K562 (cell line): ENCODE measurements at regions not wholly inside any gene's neighbourhood (a gene's known extent, or its start where the extent isn't known, plus 50 kb on each side); places are given as distances from the start of the nearest gene placed in this dataset.

Experiments
- CBFB ChIP-seq: sonication (generic); formaldehyde crosslinking; IDR thresholded peaks from 2 replicates; pipeline ENCODE4 v1.4.0; 2020; ENCODE audit warnings: mild to moderate bottlenecking, missing genetic modification reagents
- CLOCK ChIP-seq: fragments of 250-450 bp; sonication (Bioruptor Pico); IDR thresholded peaks from 2 replicates; pipeline ENCODE4 v1.4.0; 2020; ENCODE audit warnings: mild to moderate bottlenecking, moderate library complexity, borderline replicate concordance
- HDAC2 ChIP-seq: fragments of 450-650 bp; IDR thresholded peaks from 2 replicates; pipeline ENCODE4 v1.6.1; 2016; ENCODE audit warnings: mild to moderate bottlenecking
- IFI16 ChIP-seq: fragments of 250-450 bp; sonication (Bioruptor Pico); IDR thresholded peaks from 2 replicates; pipeline ENCODE4 v2.1.2; 2022; ENCODE audit warnings: mild to moderate bottlenecking, inconsistent platforms
- PTBP1 ChIP-seq: fragments of 200-400 bp; formaldehyde crosslinking; IDR thresholded peaks from 2 replicates; pipeline ENCODE4 v1.6.1; 2017; ENCODE audit warnings: low read depth, low read length
- RBBP5 ChIP-seq: fragments of 200-600 bp; sonication (generic); IDR thresholded peaks from 2 replicates; pipeline ENCODE4 v1.6.1; 2012; ENCODE audit warnings: borderline replicate concordance, mild to moderate bottlenecking, low read length, control low read depth, inconsistent platforms; ENCODE audit not compliant: insufficient read depth, poor library complexity, severe bottlenecking
- ZKSCAN1 ChIP-seq: fragments of 150-350 bp; IDR thresholded peaks from 2 replicates; pipeline ENCODE4 v1.6.1; 2016; ENCODE audit warnings: low read depth, low read length
- ZNF444 ChIP-seq: fragments of 250-450 bp; sonication (Bioruptor Pico); IDR thresholded peaks from 2 replicates; pipeline ENCODE4 v1.4.0; 2020; ENCODE audit warnings: mild to moderate bottlenecking, moderate library complexity
- ZNF583 ChIP-seq: fragments of 250-450 bp; sonication (Bioruptor Pico); IDR thresholded peaks from 2 replicates; pipeline ENCODE4 v1.4.0; 2020
- ZNF592 ChIP-seq: fragments of 450-650 bp; IDR thresholded peaks from 2 replicates; pipeline ENCODE4 v1.6.1; 2017; ENCODE audit warnings: antibody characterized with exemption, mild to moderate bottlenecking
- ZNF717 ChIP-seq: fragments of 250-450 bp; sonication (Bioruptor Pico); IDR thresholded peaks from 2 replicates; pipeline ENCODE4 v1.5.0; 2021

GRCh38 chr13:92966341-92966740 is 260.3 kb upstream of the GPC6 start (continued):
- no peak for TF ChIP-seq ZNF592
- TF ChIP-seq ZNF583 (CRISPR knock-in tag), result no peak
- no peak for TF ChIP-seq HDAC2
- TF ChIP-seq PTBP1, result no peak
- TF ChIP-seq RBBP5, result no peak
- TF ChIP-seq IFI16 (CRISPR knock-in tag), result no peak
- TF ChIP-seq ZNF444 (CRISPR knock-in tag), result no peak
- TF ChIP-seq ZKSCAN1, result no peak
- TF ChIP-seq CLOCK (CRISPR knock-in tag), result no peak
- TF ChIP-seq ZNF717 (CRISPR knock-in tag), result no peak
- TF ChIP-seq CBFB, result no peak
